Suprapubic skin (tissue), 4 donors: ENCODE measurements at regions not wholly inside any gene's neighbourhood (a gene's known extent, or its start where the extent isn't known, plus 50 kb on each side); places are given as distances from the start of the nearest gene placed in this dataset.

ENCODE experiments used
- DNase-seq, 2 donors: peaks; one replicate each; pipeline ENCODE4 v3.0.0-alpha.2; 2019; ENCODE audit warnings: low spot score in 2 of 2
- H3K27ac ChIP-seq: fragments of 200-600 bp; sonication (generic); one replicate; pipeline ENCODE4 v1.5.1; 2019
- H3K27me3 ChIP-seq: fragments of 200-600 bp; sonication (generic); one replicate; pipeline ENCODE4 v1.5.1; 2019
- H3K36me3 ChIP-seq: fragments of 200-600 bp; sonication (generic); one replicate; pipeline ENCODE4 v1.5.1; 2019
- H3K4me1 ChIP-seq: fragments of 200-600 bp; sonication (generic); one replicate; pipeline ENCODE4 v1.5.1; 2019
- H3K4me3 ChIP-seq: fragments of 200-600 bp; sonication (generic); one replicate; pipeline ENCODE4 v1.5.1; 2019; ENCODE audit warnings: mild to moderate bottlenecking
- H3K9me3 ChIP-seq: fragments of 200-600 bp; sonication (generic); one replicate; pipeline ENCODE4 v1.5.1; 2019
- CTCF ChIP-seq, 2 donors: fragments of 200-600 bp in 1 of 2; fragments of 450-650 bp in 1 of 2; sonication (generic) in 1 of 2; IDR thresholded peaks; one replicate each; pipeline ENCODE4 v1.5.1; 2016 to 2019; ENCODE audit warnings: antibody characterized with exemption in 2 of 2, mild to moderate bottlenecking in 1 of 2, moderate library complexity in 1 of 2
- EP300 ChIP-seq: sonication (generic); formaldehyde crosslinking; IDR thresholded peaks from one replicate; pipeline ENCODE4 v1.6.1; 2017; ENCODE audit warnings: antibody characterized with exemption
- POLR2A ChIP-seq, 2 donors: fragments of 450-650 bp; IDR thresholded peaks; one replicate each; pipeline ENCODE4 v1.6.1; 2017; ENCODE audit warnings: antibody characterized with exemption in 2 of 2, mild to moderate bottlenecking in 2 of 2, moderate library complexity in 2 of 2
- POLR2AphosphoS5 ChIP-seq, 3 donors: sonication (generic); formaldehyde crosslinking; IDR thresholded peaks; one replicate each; pipeline ENCODE4 v1.6.1; 2017; ENCODE audit warnings: antibody characterized with exemption in 3 of 3
- WGBS: methylation state at CpG from one replicate; pipeline ENCODE4 v1.1.5; 2018; 5-methylcytosine and 5-hydroxymethylcytosine counted together

DNA sequence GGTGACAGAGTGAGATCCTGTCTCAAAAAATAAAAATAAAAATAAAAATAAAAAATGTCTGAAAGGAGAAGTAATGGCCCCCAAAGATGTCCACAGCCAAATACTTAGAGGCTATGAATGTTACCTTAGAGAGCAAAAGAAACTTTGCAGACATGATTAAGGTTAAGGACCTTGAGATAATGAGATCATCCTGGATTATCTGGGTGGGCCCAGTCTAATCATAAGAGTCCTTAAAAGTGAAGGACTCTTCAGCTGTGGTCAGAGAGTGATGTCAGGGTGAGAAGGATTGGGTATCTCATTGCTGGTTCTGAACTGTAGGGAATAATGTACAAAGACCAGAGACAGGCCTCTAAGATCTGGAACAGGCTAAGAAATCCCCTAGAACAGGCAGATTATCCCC, 84.9 kb upstream of the POU1F1 start:
- Histone ChIP-seq H3K4me1 (no peaks in the 10 kb centered on the region), H3K27ac (no peak overlapping the region), H3K36me3 (no peaks in the 10 kb centered on the region), H3K4me3 (no peak overlapping the region), H3K27me3 (no peaks in the 10 kb centered on the region), H3K9me3 (no peaks in the 10 kb centered on the region)
- no peak for DNase-seq
- TF ChIP-seq EP300 = no peak

GRCh38 chr3:87359826-87360225, 83.4 kb upstream of the POU1F1 start:
- Histone ChIP-seq H3K27me3 (no peaks in the 10 kb centered on the region), H3K4me1 (no peaks in the 10 kb centered on the region), H3K36me3 (no peaks in the 10 kb centered on the region), H3K27ac (no peak overlapping the region), H3K9me3 (no peaks in the 10 kb centered on the region), H3K4me3 (no peak overlapping the region)
- 75% methylated on average over 2 of the region's 2 CpGs for WGBS
- no peak for TF ChIP-seq EP300
- TF ChIP-seq POLR2AphosphoS5 (IDR thresholded peaks at IDR 0.05) = no peak
- TF ChIP-seq CTCF (IDR thresholded peaks at IDR 0.05) = no peak
- no peak for TF ChIP-seq POLR2A (IDR thresholded peaks at IDR 0.05)
- no peak for DNase-seq

DNA sequence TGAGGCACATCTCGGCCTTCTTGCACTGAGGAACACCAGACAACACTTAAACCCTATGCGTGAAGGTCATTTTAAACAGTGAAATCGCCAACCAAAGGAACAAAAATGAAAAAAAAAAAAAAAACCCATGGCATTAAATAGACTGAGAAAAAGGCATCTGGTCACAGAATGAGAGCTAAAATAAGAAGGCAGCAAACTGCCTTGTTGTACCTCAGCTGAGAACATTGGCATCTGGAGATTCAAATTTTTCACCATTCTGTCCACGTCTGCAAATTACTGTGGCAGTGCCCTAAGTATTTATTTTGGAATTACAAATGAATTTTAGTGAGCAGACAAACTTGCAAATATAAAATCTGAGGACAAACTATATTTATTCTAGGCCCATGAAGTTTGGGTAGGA, 82.6 kb upstream of the POU1F1 start:
- Histone ChIP-seq H3K9me3 (no peaks in the 10 kb centered on the region), H3K4me3 (no peak overlapping the region), H3K27me3 (no peaks in the 10 kb centered on the region), H3K4me1 (no peaks in the 10 kb centered on the region), H3K36me3 (no peaks in the 10 kb centered on the region), H3K27ac (no peak overlapping the region)
- no peak for DNase-seq
- TF ChIP-seq POLR2AphosphoS5 (IDR thresholded peaks at IDR 0.05) = no peak
- TF ChIP-seq POLR2A (IDR thresholded peaks at IDR 0.05) = no peak
- no peak for TF ChIP-seq CTCF (IDR thresholded peaks at IDR 0.05)
- no peak for TF ChIP-seq EP300
- WGBS = 83% methylated on average over 4 of the region's 4 CpGs

DNA sequence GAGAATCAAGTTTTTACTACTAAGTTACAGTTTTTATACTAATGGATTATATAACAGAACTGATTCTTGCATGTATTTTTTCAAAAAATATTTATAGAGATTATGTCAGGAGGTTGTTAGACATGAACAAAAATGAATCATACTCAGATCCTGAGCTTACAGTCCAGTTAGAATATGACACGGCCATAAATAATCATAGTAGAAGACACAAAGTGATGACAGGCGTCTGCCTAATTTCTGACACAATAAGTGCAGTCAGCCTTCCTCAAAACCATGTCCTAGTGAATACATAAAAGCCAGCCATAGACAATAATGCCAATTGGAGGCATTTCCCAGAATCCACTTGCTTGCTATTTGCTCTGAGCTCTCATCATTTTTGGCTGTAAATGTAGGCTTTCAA, 81.7 kb upstream of the POU1F1 start:
- no peak for DNase-seq
- no peaks in the 10 kb centered on the region for H3K36me3 ChIP-seq
- TF ChIP-seq EP300 (no peak), CTCF (IDR thresholded peaks at IDR 0.05) (no peak), POLR2A (IDR thresholded peaks at IDR 0.05) (no peak), POLR2AphosphoS5 (IDR thresholded peaks at IDR 0.05) (no peak)
- H3K4me1 ChIP-seq = no peaks in the 10 kb centered on the region
- H3K27ac ChIP-seq = no peak overlapping the region
- H3K27me3 ChIP-seq = no peaks in the 10 kb centered on the region
- 74% methylated on average over 2 of the region's 2 CpGs for WGBS
- no peaks in the 10 kb centered on the region for H3K9me3 ChIP-seq
- H3K4me3 ChIP-seq = no peak overlapping the region

GRCh38 chr3:87354398-87354797, 78.0 kb upstream of the POU1F1 start:
- H3K27me3 ChIP-seq = no peaks in the 10 kb centered on the region
- no peak for TF ChIP-seq POLR2A (IDR thresholded peaks at IDR 0.05)
- no peak for TF ChIP-seq POLR2AphosphoS5 (IDR thresholded peaks at IDR 0.05)
- no peak for TF ChIP-seq EP300
- TF ChIP-seq CTCF (IDR thresholded peaks at IDR 0.05) = no peak
- no peak overlapping the region for H3K4me3 ChIP-seq
- no peak overlapping the region for H3K27ac ChIP-seq
- no peak for DNase-seq
- H3K4me1 ChIP-seq = peaks cover 4% of the 10 kb centered on the region
- no peaks in the 10 kb centered on the region for H3K9me3 ChIP-seq
- no peaks in the 10 kb centered on the region for H3K36me3 ChIP-seq

DNA sequence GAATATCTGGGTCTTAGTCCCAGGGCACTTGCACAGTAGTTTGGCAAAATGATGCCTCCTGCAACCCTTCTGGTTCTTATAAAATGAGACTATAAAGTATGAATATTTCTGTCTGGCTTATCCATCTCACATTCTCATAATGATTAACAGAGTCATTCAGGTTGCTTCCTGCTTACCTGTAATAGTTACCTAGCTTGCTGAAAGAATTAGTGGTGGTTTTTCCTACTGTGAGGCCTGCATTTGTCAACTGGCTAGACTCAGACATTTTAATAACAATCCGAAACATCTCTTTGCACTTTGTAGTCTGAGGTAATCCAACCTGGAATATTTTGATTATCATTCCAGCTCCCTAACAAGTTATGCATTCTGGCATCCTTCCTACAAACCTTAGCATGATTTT, 75.6 kb upstream of the POU1F1 start:
- Histone ChIP-seq H3K27ac (no peak overlapping the region), H3K4me1 (peaks cover 4% of the 10 kb centered on the region), H3K27me3 (no peaks in the 10 kb centered on the region), H3K9me3 (no peaks in the 10 kb centered on the region), H3K4me3 (no peak overlapping the region), H3K36me3 (no peaks in the 10 kb centered on the region)
- WGBS = 90% methylated on average over 1 of the region's 1 CpG
- no peak for DNase-seq
- TF ChIP-seq CTCF (IDR thresholded peaks at IDR 0.05) = no peak
- no peak for TF ChIP-seq POLR2A (IDR thresholded peaks at IDR 0.05)
- no peak for TF ChIP-seq EP300
- TF ChIP-seq POLR2AphosphoS5 (IDR thresholded peaks at IDR 0.05) = no peak
